ENCODE measurements at regions not wholly inside any gene's neighbourhood (a gene's known extent, or its start where the extent isn't known, plus 50 kb on each side); places are given as distances from the start of the nearest gene placed in this dataset.

- TF ChIP-seq, protein P1, sequence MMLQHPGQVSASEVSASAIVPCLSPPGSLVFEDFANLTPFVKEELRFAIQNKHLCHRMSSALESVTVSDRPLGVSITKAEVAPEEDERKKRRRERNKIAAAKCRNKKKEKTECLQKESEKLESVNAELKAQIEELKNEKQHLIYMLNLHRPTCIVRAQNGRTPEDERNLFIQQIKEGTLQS (IDR thresholded peaks at IDR 0.05), result no peak
- TF ChIP-seq, protein P2, sequence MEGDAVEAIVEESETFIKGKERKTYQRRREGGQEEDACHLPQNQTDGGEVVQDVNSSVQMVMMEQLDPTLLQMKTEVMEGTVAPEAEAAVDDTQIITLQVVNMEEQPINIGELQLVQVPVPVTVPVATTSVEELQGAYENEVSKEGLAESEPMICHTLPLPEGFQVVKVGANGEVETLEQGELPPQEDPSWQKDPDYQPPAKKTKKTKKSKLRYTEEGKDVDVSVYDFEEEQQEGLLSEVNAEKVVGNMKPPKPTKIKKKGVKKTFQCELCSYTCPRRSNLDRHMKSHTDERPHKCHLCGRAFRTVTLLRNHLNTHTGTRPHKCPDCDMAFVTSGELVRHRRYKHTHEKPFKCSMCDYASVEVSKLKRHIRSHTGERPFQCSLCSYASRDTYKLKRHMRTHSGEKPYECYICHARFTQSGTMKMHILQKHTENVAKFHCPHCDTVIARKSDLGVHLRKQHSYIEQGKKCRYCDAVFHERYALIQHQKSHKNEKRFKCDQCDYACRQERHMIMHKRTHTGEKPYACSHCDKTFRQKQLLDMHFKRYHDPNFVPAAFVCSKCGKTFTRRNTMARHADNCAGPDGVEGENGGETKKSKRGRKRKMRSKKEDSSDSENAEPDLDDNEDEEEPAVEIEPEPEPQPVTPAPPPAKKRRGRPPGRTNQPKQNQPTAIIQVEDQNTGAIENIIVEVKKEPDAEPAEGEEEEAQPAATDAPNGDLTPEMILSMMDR (IDR thresholded peaks at IDR 0.05; ENCODE audit: low read depth, low read length, missing input control), result no peak
- TF ChIP-seq JUND (IDR thresholded peaks at IDR 0.05) (no peak), RAD21 (IDR thresholded peaks at IDR 0.05) (no peak), REST (IDR thresholded peaks at IDR 0.05) (no peak), NR2F2 (IDR thresholded peaks at IDR 0.05) (no peak), YY1 (IDR thresholded peaks at IDR 0.05) (no peak), TAF1 (conservative IDR thresholded peaks at IDR 0.05) (no peak), GABPA (IDR thresholded peaks at IDR 0.05 in 1 of 2, conservative IDR thresholded peaks at IDR 0.05 in 1 of 2) (no peak)
- TF ChIP-seq, protein P3, sequence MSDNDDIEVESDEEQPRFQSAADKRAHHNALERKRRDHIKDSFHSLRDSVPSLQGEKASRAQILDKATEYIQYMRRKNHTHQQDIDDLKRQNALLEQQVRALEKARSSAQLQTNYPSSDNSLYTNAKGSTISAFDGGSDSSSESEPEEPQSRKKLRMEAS (IDR thresholded peaks at IDR 0.05), result no peak
These were observed 192.2 kb upstream of the MARCKS start for GRCh38 chr6:113664909-113665308.
